K562 (cell line): ENCODE measurements at regions not wholly inside any gene's neighbourhood (a gene's known extent, or its start where the extent isn't known, plus 50 kb on each side); places are given as distances from the start of the nearest gene placed in this dataset.

Experiments
- CEBPG ChIP-seq, 3 experiments: fragments of 200-800 bp in 1 of 3; sonication (Bioruptor generic) in 1 of 3; sonication (generic) in 1 of 3; formaldehyde crosslinking in 1 of 3; IDR thresholded peaks in 2 of 3; conservative IDR thresholded peaks in 1 of 3; 2 replicates each; pipeline versions ENCODE4 v1.6.1 to v1.8.0; 2016 to 2022; ENCODE audit warnings: missing compliant biosample characterization in 2 of 3, missing genetic modification characterization in 2 of 3, mild to moderate bottlenecking in 1 of 3, missing genetic modification reagents in 1 of 3
- HDAC2 ChIP-seq: fragments of 450-650 bp; IDR thresholded peaks from 2 replicates; pipeline ENCODE4 v1.6.1; 2016; ENCODE audit warnings: mild to moderate bottlenecking
- MEIS2 ChIP-seq: fragments of 450-650 bp; IDR thresholded peaks from 2 replicates; pipeline ENCODE4 v1.6.1; 2014; ENCODE audit warnings: mild to moderate bottlenecking; ENCODE audit not compliant: partially characterized antibody
- OTX1 ChIP-seq: fragments of 450-650 bp; formaldehyde crosslinking; IDR thresholded peaks from 2 replicates; pipeline ENCODE4 v1.4.0; 2022; ENCODE audit warnings: mild to moderate bottlenecking
- TEAD2 ChIP-seq: fragments of 450-650 bp; IDR thresholded peaks from 2 replicates; pipeline ENCODE4 v1.6.1; 2016; ENCODE audit warnings: missing genetic modification characterization, control low read depth, missing compliant biosample characterization
- TF ChIP-seq, protein P1 (sequence below): fragments of 200-600 bp; sonication (generic); IDR thresholded peaks from one replicate; pipeline ENCODE4 v1.6.1; 2012; ENCODE audit warnings: mild to moderate bottlenecking, low read depth, low read length, inconsistent platforms

DNA sequence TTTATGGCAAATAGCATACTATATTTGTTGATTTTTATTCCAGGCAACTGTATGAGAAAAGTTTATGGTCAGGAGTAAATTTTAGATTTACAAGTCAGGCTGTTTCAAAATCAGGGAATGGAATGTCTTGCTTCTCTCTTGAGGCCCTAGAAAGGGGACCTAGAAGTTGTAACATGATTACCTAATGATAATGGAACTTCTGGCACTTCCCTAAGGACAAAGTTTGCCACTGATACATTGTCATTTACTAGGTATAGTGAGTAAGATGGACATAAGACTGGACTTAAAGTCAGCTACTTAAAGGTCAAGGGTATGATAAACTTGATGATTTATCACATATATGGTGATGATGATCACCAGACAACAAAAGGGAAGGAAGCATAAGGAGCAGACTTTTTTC is 103.3 kb upstream of the VRK2 start (continued):
- TF ChIP-seq, protein P1, sequence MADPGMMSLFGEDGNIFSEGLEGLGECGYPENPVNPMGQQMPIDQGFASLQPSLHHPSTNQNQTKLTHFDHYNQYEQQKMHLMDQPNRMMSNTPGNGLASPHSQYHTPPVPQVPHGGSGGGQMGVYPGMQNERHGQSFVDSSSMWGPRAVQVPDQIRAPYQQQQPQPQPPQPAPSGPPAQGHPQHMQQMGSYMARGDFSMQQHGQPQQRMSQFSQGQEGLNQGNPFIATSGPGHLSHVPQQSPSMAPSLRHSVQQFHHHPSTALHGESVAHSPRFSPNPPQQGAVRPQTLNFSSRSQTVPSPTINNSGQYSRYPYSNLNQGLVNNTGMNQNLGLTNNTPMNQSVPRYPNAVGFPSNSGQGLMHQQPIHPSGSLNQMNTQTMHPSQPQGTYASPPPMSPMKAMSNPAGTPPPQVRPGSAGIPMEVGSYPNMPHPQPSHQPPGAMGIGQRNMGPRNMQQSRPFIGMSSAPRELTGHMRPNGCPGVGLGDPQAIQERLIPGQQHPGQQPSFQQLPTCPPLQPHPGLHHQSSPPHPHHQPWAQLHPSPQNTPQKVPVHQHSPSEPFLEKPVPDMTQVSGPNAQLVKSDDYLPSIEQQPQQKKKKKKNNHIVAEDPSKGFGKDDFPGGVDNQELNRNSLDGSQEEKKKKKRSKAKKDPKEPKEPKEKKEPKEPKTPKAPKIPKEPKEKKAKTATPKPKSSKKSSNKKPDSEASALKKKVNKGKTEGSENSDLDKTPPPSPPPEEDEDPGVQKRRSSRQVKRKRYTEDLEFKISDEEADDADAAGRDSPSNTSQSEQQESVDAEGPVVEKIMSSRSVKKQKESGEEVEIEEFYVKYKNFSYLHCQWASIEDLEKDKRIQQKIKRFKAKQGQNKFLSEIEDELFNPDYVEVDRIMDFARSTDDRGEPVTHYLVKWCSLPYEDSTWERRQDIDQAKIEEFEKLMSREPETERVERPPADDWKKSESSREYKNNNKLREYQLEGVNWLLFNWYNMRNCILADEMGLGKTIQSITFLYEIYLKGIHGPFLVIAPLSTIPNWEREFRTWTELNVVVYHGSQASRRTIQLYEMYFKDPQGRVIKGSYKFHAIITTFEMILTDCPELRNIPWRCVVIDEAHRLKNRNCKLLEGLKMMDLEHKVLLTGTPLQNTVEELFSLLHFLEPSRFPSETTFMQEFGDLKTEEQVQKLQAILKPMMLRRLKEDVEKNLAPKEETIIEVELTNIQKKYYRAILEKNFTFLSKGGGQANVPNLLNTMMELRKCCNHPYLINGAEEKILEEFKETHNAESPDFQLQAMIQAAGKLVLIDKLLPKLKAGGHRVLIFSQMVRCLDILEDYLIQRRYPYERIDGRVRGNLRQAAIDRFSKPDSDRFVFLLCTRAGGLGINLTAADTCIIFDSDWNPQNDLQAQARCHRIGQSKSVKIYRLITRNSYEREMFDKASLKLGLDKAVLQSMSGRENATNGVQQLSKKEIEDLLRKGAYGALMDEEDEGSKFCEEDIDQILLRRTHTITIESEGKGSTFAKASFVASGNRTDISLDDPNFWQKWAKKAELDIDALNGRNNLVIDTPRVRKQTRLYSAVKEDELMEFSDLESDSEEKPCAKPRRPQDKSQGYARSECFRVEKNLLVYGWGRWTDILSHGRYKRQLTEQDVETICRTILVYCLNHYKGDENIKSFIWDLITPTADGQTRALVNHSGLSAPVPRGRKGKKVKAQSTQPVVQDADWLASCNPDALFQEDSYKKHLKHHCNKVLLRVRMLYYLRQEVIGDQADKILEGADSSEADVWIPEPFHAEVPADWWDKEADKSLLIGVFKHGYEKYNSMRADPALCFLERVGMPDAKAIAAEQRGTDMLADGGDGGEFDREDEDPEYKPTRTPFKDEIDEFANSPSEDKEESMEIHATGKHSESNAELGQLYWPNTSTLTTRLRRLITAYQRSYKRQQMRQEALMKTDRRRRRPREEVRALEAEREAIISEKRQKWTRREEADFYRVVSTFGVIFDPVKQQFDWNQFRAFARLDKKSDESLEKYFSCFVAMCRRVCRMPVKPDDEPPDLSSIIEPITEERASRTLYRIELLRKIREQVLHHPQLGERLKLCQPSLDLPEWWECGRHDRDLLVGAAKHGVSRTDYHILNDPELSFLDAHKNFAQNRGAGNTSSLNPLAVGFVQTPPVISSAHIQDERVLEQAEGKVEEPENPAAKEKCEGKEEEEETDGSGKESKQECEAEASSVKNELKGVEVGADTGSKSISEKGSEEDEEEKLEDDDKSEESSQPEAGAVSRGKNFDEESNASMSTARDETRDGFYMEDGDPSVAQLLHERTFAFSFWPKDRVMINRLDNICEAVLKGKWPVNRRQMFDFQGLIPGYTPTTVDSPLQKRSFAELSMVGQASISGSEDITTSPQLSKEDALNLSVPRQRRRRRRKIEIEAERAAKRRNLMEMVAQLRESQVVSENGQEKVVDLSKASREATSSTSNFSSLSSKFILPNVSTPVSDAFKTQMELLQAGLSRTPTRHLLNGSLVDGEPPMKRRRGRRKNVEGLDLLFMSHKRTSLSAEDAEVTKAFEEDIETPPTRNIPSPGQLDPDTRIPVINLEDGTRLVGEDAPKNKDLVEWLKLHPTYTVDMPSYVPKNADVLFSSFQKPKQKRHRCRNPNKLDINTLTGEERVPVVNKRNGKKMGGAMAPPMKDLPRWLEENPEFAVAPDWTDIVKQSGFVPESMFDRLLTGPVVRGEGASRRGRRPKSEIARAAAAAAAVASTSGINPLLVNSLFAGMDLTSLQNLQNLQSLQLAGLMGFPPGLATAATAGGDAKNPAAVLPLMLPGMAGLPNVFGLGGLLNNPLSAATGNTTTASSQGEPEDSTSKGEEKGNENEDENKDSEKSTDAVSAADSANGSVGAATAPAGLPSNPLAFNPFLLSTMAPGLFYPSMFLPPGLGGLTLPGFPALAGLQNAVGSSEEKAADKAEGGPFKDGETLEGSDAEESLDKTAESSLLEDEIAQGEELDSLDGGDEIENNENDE, result no peak
- TF ChIP-seq CEBPG (CRISPR knock-in tag; IDR thresholded peaks at IDR 0.05), result no peak
- TF ChIP-seq CEBPG (tag; conservative IDR thresholded peaks at IDR 0.05 in 1 of 2, IDR thresholded peaks at IDR 0.05 in 1 of 2), result no peak
- TF ChIP-seq TEAD2 (tag), result no peak
- no peak for TF ChIP-seq HDAC2
- TF ChIP-seq MEIS2, result no peak
- TF ChIP-seq OTX1 (CRISPR knock-in tag), result no peak
